ENCODE measurements at regions not wholly inside any gene's neighbourhood (a gene's known extent, or its start where the extent isn't known, plus 50 kb on each side); places are given as distances from the start of the nearest gene placed in this dataset.

GRCh38 chr3:151644986-151645385 lies 88.7 kb upstream of the AADACL2 start:
- Histone ChIP-seq H3K79me2 (ENCODE audit: insufficient read depth, low read length) (no peaks in the 10 kb centered on the region), H3K4me1 (ENCODE audit: insufficient read depth, low read length) (no peaks in the 10 kb centered on the region), H3K9me3 (ENCODE audit: low read length) (no peaks in the 10 kb centered on the region), H3K27me3 (ENCODE audit: control insufficient read depth in 1 of 2, insufficient read depth in 2 of 2, low read length in 2 of 2) (no peaks in the 10 kb centered on the region), H3K27ac (ENCODE audit: extremely low read length, insufficient read depth, low read length) (no peak overlapping the region), H3K9ac (ENCODE audit: insufficient read depth, low read depth, low read length) (no peak overlapping the region), H3K36me3 (replicated peaks in 1 of 2; ENCODE audit: control insufficient read depth in 1 of 2, insufficient read depth in 2 of 2, low read length in 2 of 2) (no peaks in the 10 kb centered on the region), H4K20me1 (ENCODE audit: insufficient read depth, low read length) (no peaks in the 10 kb centered on the region), H3K4me2 (ENCODE audit: low read depth, low read length) (no peak overlapping the region), H2AFZ (ENCODE audit: low read length) (no peak overlapping the region), H3K4me3 (replicated peaks in 1 of 3; ENCODE audit: insufficient read depth in 1 of 3, low read depth in 2 of 3, low read length in 3 of 3) (no peak overlapping the region)
- ATAC-seq = no peak
- POLR2A ChIA-PET = no interaction called here
- FAIRE-seq = no peak
- CTCF ChIA-PET (ENCODE audit: low intra/inter-chr PET ratio, low total read pairs) = no interaction called here
- no TSS peak for BruUV-seq (replicated peaks)
- TF ChIP-seq ARID3A (IDR thresholded peaks at IDR 0.05; ENCODE audit: low read depth, low read length) = no peak
- TF ChIP-seq NFAT5 (CRISPR knock-in tag; IDR thresholded peaks at IDR 0.05) = no peak
- TF ChIP-seq ASH2L (IDR thresholded peaks at IDR 0.05; ENCODE audit: insufficient read length, low read depth, low read length) = no peak
- TF ChIP-seq JUNB (CRISPR knock-in tag; IDR thresholded peaks at IDR 0.05; ENCODE audit: borderline replicate concordance) = no peak
- TF ChIP-seq TBL1XR1 (IDR thresholded peaks at IDR 0.05; ENCODE audit: borderline replicate concordance, low read length, partially characterized antibody) = no peak
- intact Hi-C loops (cut with micrococcal nuclease; ENCODE audit: unreplicated experiment) (no loop called here), in situ Hi-C loops (cut with HindIII; ENCODE audit: extremely low pct_ligation_motif_present, low pct_unique_long_range_greater_than_20kb) (no loop called here)
- DNase-seq (ENCODE audit: low spot score) = no peak

Measured in HepG2 (cell line).